GM21360 (cell line): ENCODE measurements at regions not wholly inside any gene's neighbourhood (a gene's known extent, or its start where the extent isn't known, plus 50 kb on each side); places are given as distances from the start of the nearest gene placed in this dataset.
"Not testable (repeated sequence)": the region's sequence is repeated elsewhere in the genome, so short reads cannot be mapped to it uniquely, and the experiment has no call there.

Experiments
- ATAC-seq: cut with Tn5 transposase; IDR thresholded peaks from one replicate; pipeline ENCODE4 v1.9.1; 2021; ENCODE audit warnings: mild to moderate bottlenecking, moderate library complexity; ENCODE audit not compliant: unreplicated experiment

DNA sequence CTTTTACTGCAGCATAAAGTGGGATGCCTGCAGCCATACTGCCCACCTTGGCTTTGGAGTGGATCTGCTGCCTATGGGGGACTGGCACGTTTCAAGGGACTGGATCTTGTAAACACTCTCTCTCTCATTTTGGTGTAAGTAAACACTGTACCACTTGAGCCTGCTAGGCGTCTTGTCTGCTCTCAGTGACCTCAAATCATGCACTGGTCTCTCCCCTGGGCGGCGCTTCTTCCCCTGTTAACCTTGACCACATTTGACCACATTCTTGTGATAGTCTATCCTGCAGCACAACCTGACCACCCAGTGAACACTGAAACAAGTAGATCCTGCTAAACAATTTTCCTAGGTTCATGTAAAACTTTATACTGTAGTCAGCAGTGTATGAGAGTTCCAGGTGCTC is 82.6 kb upstream of the HNMT start:
- ATAC-seq, result no peak

DNA sequence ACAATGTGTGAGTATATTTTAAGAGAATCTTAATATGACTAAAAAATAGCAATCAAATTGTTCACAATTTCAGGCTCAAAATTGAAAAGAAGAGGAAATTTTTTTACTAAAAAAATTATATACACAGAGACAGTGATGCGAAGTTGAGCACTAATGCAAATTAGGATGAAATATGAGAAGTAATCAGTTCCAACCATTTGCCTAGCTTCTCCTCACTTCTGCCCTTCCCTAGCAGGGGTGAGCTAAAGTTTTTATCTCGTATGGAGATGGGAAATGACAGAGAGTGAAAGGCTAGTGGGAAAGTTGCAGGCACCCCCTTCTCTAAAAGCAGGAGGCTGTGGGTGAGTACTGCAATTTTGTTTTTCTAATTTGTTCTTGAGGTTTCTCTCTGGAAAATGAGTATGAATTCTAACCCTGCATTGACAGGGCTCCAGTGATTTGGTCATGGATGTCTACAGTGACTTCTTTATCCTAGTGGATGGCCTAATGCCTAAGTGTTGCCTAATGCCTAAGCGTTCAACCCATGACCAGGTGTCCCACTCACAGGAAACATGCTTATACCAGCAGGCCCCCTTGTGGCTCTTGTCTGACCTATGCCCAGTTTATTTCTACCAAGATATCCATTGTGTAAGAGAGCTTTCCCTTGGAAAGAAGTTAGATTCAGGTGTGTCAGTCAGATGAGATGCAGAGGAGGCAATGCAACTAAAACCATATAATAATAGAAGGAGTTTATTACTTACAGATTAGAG is 78.0 kb upstream of the HNMT start:
- ATAC-seq, result no peak

DNA sequence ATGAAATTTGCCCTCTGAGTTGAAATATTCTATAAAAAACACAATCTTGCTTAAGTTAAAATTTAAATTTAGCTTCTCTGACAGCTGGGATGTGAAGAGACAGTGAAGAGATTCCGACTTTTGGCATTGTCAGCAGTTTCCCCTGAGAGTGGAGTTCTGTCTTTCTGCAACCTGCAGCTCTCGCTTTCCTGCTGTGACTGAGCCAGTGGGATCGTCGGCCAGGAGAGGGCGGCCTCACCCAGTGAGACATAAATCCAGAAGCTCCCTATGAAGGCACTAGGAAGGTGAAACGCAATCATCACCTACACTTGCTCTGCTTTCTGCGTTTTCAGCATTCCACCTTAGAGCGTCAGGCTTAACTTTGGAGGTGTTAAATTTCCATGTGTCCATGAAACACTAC is 75.4 kb upstream of the HNMT start:
- ATAC-seq, result no peak

DNA sequence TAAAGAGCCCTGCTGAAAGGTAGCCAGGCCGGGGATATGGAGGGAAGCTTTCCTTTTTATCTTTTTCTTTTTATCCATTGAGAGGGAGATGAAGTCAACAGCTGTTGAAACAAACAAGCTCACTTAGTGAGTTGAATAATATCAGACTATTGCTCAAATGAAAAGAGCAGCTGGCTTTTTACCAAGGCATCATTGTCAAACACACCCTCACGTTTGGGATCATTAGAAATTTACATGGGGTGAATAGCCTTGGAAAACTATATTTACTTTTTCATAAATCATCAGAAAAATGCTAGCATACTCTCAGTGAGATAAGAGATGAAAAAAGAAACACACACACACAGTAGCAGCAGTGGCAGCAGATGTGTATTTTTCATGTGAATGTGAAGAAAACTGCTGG is 71.5 kb upstream of the HNMT start:
- no peak for ATAC-seq

DNA sequence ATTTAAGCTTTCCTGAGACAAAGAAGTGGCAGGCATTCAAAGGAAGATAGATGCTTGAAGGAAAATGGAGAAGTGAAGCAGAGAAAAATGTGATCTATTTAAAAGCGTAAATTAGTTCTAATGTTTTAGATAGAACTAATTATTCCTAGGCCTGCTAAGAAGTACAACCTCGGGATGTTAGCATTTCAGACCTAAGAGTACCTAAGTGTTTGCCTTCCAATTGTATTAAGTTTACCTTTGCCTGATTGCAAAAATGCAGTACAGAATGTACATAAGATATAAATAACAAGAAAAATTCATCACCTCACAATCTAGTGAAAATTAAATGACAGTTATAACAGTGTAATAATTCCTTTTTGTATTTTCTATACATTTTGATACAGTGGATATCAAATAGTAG is 71.1 kb upstream of the HNMT start:
- ATAC-seq, result no peak

DNA sequence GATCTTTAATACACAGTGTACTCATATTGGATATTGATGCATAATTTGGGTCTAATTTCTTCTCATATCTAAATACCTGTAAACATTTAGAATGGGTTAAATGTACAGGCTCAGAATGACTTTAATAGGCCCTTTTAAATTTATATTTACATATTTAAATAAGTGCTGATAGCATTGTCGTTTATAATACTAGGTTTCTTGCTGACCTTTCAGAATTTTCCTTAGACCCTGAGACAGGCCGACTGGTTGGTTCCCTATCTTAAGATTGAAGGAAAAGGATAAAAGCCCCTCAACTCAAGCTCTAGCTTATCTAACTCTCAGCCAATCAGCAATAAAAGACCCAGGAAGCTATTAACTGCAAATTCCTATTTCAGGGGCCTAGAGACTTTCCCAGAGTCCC is 67.8 kb upstream of the HNMT start:
- ATAC-seq, result no peak

DNA sequence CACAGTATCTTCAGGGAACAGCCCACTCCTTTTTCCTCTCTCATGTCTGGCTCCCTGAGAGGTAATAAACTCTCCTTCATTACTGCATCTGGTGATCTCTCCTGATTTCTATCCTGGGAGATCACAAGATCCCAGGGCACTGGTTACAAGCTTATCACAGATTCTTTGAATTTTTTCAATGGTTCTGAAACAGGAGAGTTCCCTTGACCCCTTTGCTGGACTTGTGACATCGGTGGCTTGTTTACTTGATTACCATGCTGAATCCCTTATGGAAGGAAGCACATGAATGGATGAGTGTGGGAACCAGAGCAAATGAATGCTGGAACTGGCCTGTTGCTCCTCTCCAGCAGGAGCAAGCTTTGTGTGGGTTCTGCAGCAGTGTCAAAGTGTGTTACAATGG is 67.2 kb upstream of the HNMT start:
- no peak for ATAC-seq

DNA sequence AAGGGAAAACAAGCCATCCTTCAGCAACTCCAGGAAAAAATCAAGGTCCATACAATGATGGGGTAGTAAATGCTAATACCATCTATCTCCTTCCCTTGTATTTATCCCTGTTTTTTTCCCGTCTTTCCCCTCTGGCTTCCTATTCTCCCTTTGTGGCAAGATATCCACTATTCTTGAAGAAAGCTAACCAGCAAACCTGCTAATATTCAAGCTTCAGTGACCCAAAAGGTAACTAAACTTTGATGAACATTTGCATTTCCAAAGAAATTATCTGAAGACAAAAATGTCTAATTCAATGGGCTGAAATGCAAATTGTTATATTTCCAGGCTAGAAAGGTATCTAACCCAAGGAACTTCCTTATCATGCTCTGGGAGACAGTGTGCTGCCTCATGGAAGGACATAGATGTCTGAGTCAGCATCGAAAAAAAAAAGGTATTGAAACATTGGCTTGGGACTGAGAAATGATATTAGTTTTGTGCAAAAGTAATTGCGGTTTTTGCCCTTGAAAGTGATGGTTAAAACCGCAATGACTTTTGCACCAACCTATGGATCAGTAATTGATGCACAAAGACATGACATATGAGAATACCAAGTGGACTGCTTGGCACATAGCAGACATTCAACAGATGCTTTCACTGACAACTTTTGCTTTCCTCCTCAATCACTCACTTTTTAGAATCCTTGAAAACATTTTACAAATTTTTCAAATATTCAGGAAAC is 63.7 kb upstream of the HNMT start:
- ATAC-seq, result no peak

DNA sequence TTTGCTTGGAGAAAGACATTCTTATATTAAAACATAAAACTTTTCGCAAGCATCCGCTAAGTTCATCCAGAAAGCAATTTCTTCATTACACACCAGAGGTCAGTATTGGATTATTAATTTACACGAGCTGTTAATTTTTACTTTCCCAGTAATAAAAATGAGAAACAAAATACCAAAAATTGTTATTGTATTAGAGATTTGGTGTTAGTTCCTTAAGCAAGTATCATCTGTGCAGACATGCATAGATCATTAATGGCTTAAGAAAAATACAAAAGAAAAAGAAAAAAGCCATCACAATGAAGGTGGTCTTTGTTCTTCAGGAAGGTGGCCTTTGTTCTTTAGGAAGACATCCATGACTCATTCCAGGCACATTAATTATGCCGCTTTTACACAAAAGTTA is 53.6 kb upstream of the HNMT start:
- no peak for ATAC-seq

DNA sequence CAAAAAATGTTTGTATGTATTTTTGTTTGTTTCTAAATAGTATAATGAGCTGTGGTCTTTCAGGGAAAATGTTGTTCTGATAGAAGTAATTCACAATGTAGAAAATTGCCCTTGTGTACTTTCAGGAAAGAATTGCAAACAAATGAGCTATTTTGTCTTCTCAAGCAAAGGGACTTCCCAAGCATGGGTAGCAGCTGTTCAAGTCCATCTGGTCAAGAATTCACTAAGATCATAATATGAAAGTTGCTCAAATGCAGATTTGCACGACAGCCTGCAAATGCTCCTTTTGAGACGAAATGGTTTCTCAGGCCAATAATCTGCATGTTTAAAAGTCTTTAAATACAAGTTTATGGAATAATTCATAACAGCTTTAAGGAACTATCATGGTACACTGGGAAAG is 51.9 kb upstream of the HNMT start:
- no peak for ATAC-seq

DNA sequence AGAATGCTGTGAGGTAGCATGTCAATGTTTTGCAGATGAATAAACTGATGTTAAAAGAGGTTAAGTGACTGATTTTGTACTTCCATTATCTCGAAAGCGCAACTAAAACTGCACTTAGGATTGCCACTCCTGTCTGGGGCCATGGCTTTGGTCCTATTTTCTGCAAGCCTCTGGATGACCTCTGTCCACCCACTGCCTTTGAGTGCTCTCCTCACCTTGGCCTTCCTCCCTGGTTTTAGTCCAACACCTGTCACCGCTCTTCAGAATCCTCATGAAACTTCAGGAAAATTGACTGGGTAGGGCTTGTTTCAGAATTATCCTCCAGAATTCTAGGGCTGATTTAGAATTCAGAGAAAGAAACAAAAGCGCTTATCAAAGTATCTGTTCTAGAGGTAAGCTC is 51.1 kb upstream of the HNMT start:
- no peak for ATAC-seq

DNA sequence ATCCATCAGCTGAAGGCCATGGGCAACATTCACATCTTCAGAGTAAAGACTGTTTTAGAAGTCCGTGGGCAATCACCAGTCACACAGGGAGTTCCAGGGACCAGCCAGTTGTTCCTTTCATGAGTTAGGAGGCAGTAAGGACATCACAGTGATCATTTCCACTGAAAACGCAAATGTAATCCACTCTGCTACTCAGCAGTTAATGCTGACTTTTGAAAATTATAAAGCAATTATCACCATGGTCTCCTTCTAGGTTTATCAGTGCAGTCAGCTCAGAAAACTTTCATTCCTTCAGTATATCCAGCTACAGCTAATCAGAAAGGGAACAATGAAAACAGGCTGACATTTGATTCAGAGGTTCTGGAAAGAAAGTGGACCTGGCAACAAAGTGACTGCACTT is 50.6 kb upstream of the HNMT start:
- ATAC-seq, result not testable (repeated sequence)
